KMS-11 (cell line): ENCODE measurements at regions not wholly inside any gene's neighbourhood (a gene's known extent, or its start where the extent isn't known, plus 50 kb on each side); places are given as distances from the start of the nearest gene placed in this dataset.

Experiments
- H2AFZ ChIP-seq: fragments of 200-600 bp; sonication (generic); 2 replicates; pipeline ENCODE4 v1.6.1; 2016; ENCODE audit warnings: antibody characterized with exemption, mixed run types, low read depth
- H3K27ac ChIP-seq: fragments of 200-600 bp; sonication (generic); 2 replicates; pipeline ENCODE4 v1.6.1; 2016; ENCODE audit warnings: mild to moderate bottlenecking, mixed run types
- H3K27me3 ChIP-seq: fragments of 200-600 bp; sonication (generic); 2 replicates; pipeline ENCODE4 v1.6.1; 2017; ENCODE audit warnings: mild to moderate bottlenecking, low read depth, mixed run types, moderate library complexity; ENCODE audit not compliant: insufficient read depth
- H3K36me3 ChIP-seq: fragments of 200-600 bp; sonication (generic); 2 replicates; pipeline ENCODE4 v1.6.1; 2017; ENCODE audit warnings: mild to moderate bottlenecking, mixed run types; ENCODE audit not compliant: insufficient read depth
- H3K4me1 ChIP-seq: fragments of 200-600 bp; sonication (generic); 2 replicates; pipeline ENCODE4 v1.6.1; 2016; ENCODE audit warnings: mild to moderate bottlenecking, low read depth, mixed run types; ENCODE audit not compliant: poor library complexity, severe bottlenecking
- H3K4me2 ChIP-seq: fragments of 200-600 bp; sonication (generic); 2 replicates; pipeline ENCODE4 v1.7.0; 2016; ENCODE audit warnings: mild to moderate bottlenecking, mixed run types
- H3K4me3 ChIP-seq: fragments of 200-600 bp; sonication (generic); IDR thresholded peaks from 2 replicates; pipeline ENCODE4 v1.6.1; 2017; ENCODE audit warnings: low read depth, low read length, mixed read lengths; ENCODE audit not compliant: insufficient read depth
- H3K79me2 ChIP-seq: fragments of 200-600 bp; sonication (generic); 2 replicates; pipeline ENCODE4 v1.6.1; 2016; ENCODE audit warnings: low read depth, mixed run types; ENCODE audit not compliant: insufficient read depth
- H3K9ac ChIP-seq: fragments of 200-600 bp; sonication (generic); 2 replicates; pipeline ENCODE4 v1.6.1; 2016; ENCODE audit warnings: mild to moderate bottlenecking, mixed run types
- H4K20me1 ChIP-seq: fragments of 200-600 bp; sonication (generic); 2 replicates; pipeline ENCODE4 v1.6.1; 2016; ENCODE audit warnings: mild to moderate bottlenecking, mixed run types; ENCODE audit not compliant: insufficient read depth
- TF ChIP-seq, protein P1 (sequence below): fragments of 200-600 bp; sonication (generic); conservative IDR thresholded peaks from 2 replicates; pipeline ENCODE4 v1.6.1; 2017; ENCODE audit warnings: low read depth, mild to moderate bottlenecking, antibody characterized with exemption, low read length, moderate library complexity, mixed read lengths

GRCh38 chr16:8063159-8063558, 527.2 kb downstream of the TMEM114 start:
- no peaks in the 10 kb centered on the region for H3K79me2 ChIP-seq
- no peaks in the 10 kb centered on the region for H3K36me3 ChIP-seq
- no peaks in the 10 kb centered on the region for H3K27me3 ChIP-seq
- H3K27ac ChIP-seq, result no peak overlapping the region
- H3K4me2 ChIP-seq, result no peak overlapping the region
- no peak overlapping the region for H3K9ac ChIP-seq
- no peak overlapping the region for H3K4me3 ChIP-seq
- no peaks in the 10 kb centered on the region for H3K4me1 ChIP-seq
- no peak overlapping the region for H2AFZ ChIP-seq
- TF ChIP-seq, protein P1, sequence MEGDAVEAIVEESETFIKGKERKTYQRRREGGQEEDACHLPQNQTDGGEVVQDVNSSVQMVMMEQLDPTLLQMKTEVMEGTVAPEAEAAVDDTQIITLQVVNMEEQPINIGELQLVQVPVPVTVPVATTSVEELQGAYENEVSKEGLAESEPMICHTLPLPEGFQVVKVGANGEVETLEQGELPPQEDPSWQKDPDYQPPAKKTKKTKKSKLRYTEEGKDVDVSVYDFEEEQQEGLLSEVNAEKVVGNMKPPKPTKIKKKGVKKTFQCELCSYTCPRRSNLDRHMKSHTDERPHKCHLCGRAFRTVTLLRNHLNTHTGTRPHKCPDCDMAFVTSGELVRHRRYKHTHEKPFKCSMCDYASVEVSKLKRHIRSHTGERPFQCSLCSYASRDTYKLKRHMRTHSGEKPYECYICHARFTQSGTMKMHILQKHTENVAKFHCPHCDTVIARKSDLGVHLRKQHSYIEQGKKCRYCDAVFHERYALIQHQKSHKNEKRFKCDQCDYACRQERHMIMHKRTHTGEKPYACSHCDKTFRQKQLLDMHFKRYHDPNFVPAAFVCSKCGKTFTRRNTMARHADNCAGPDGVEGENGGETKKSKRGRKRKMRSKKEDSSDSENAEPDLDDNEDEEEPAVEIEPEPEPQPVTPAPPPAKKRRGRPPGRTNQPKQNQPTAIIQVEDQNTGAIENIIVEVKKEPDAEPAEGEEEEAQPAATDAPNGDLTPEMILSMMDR, result no peak
- H4K20me1 ChIP-seq, result no peaks in the 10 kb centered on the region

DNA sequence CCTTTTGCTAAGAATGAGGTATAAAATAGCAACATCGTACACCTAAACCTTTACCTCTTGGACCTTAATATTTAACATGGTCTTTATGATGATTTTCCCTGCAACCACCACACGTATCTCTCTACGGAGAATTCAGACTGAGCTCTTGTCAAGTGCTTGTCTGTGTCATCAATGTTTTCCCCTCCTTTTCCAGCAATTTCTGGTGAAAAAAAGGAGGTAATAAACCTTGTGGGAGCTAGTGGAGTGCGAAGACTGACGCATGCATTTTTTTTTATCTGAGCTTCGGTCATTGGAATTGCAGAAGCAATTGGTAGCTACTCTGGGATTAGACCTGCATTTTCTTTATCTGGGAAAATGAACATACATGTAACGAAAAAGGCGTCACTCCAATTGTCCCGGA, 527.6 kb downstream of the TMEM114 start:
- TF ChIP-seq, protein P1, result no peak
- no peaks in the 10 kb centered on the region for H3K27me3 ChIP-seq
- no peak overlapping the region for H2AFZ ChIP-seq
- no peaks in the 10 kb centered on the region for H3K4me1 ChIP-seq
- no peaks in the 10 kb centered on the region for H3K36me3 ChIP-seq
- H3K9ac ChIP-seq, result no peak overlapping the region
- no peaks in the 10 kb centered on the region for H3K79me2 ChIP-seq
- H3K4me2 ChIP-seq, result no peak overlapping the region
- H3K4me3 ChIP-seq, result no peak overlapping the region
- no peak overlapping the region for H3K27ac ChIP-seq
- no peaks in the 10 kb centered on the region for H4K20me1 ChIP-seq

GRCh38 chr16:8055761-8056160, 534.5 kb downstream of the TMEM114 start:
- H3K27ac ChIP-seq, result no peak overlapping the region
- H4K20me1 ChIP-seq, result no peaks in the 10 kb centered on the region
- H3K79me2 ChIP-seq, result no peaks in the 10 kb centered on the region

DNA sequence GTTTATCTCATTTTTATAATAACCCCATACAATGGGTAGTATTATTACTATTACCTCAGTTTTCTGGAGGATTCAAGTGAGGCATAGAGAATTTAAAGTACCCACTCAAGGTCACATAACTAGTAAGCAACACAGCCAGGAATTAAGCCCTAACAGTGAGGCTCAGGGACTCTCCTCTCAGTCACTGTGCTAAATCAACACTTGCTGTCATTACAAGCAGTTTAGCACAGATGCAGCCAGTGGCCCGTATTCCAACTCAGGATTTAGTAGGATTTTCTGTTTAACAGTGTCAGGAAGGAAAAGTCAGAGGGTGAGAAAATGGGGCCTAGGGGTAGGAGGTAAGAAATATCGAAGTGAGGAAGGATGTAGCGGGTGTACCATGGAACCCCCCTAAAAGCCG, 536.9 kb downstream of the TMEM114 start:
- Histone ChIP-seq H4K20me1 (no peaks in the 10 kb centered on the region), H3K9ac (no peak overlapping the region), H2AFZ (no peak overlapping the region), H3K4me3 (no peak overlapping the region), H3K27ac (no peak overlapping the region), H3K27me3 (no peaks in the 10 kb centered on the region), H3K4me1 (no peaks in the 10 kb centered on the region), H3K4me2 (no peak overlapping the region), H3K79me2 (no peaks in the 10 kb centered on the region), H3K36me3 (no peaks in the 10 kb centered on the region)
- TF ChIP-seq, protein P1, result no peak

More at GRCh38 chr16:8055761-8056160, 534.5 kb downstream of the TMEM114 start:
- Histone ChIP-seq H3K36me3 (no peaks in the 10 kb centered on the region), H3K4me3 (no peak overlapping the region), H3K4me1 (no peaks in the 10 kb centered on the region), H3K9ac (no peak overlapping the region), H3K4me2 (no peak overlapping the region), H2AFZ (no peak overlapping the region), H3K27me3 (no peaks in the 10 kb centered on the region)
- TF ChIP-seq, protein P1, result no peak

DNA sequence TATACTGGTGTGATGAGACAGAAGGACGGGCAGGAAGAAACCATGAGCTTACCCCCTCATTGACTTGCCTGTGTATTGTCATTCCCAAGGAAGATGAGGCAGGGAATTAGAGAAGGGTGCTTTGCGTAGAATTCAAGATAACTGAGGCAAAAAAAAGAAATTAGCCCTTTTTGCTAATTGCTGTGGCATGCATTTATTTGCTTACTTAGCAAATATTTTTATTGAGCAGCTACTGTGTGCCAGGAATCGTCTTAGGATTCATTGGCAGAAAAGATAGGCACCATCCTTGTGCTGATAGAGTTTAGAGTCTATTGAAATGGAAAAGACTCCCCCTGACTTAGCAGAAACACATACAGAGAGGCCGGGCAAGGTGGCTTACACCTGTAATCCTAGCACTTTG, 541.9 kb downstream of the TMEM114 start:
- TF ChIP-seq, protein P1, result no peak
- H2AFZ ChIP-seq, result no peak overlapping the region
- H3K79me2 ChIP-seq, result no peaks in the 10 kb centered on the region
- H3K36me3 ChIP-seq, result no peaks in the 10 kb centered on the region
- no peak overlapping the region for H3K4me2 ChIP-seq
- no peak overlapping the region for H3K27ac ChIP-seq
- no peaks in the 10 kb centered on the region for H4K20me1 ChIP-seq
- H3K27me3 ChIP-seq, result no peaks in the 10 kb centered on the region
- no peak overlapping the region for H3K4me3 ChIP-seq
- no peak overlapping the region for H3K9ac ChIP-seq
- no peaks in the 10 kb centered on the region for H3K4me1 ChIP-seq
